Natural killer cell (primary cell): ENCODE measurements at regions not wholly inside any gene's neighbourhood (a gene's known extent, or its start where the extent isn't known, plus 50 kb on each side); places are given as distances from the start of the nearest gene placed in this dataset.

Experiments used
- ATAC-seq, 3 donors: fragments of 150-1000 bp in 2 of 3; fragments of 200-7000 bp in 1 of 3; cut with Tn5 transposase; 1 replicate in 1 of 3; 2 replicates in 2 of 3; pipeline ENCODE4 v1.10.0; 2021; ENCODE audit warnings: mild to moderate bottlenecking in 2 of 3, moderate library complexity in 2 of 3
- DNase-seq, 2 donors: peaks; one replicate each; pipeline versions ENCODE4 v3.0.0 to v3.0.0-alpha.2; 2013 to 2021; ENCODE audit warnings: mixed read lengths in 1 of 2
- H3K27ac ChIP-seq: one replicate; pipeline ENCODE4 v1.5.1; 2013; ENCODE audit warnings: mild to moderate bottlenecking, low read length
- H3K27me3 ChIP-seq: one replicate; pipeline ENCODE4 v1.6.1; 2013; ENCODE audit warnings: low read length; ENCODE audit not compliant: control insufficient read depth, insufficient read depth
- H3K36me3 ChIP-seq: one replicate; pipeline ENCODE4 v1.6.1; 2013; ENCODE audit warnings: low read length; ENCODE audit not compliant: control insufficient read depth, insufficient read depth
- H3K4me1 ChIP-seq: one replicate; pipeline ENCODE4 v1.6.1; 2013; ENCODE audit warnings: low read length; ENCODE audit not compliant: control insufficient read depth, insufficient read depth
- H3K4me3 ChIP-seq: one replicate; pipeline ENCODE4 v1.5.1; 2013; ENCODE audit warnings: low read length
- H3K9me3 ChIP-seq: one replicate; pipeline ENCODE4 v1.6.1; 2013; ENCODE audit warnings: low read length; ENCODE audit not compliant: control insufficient read depth, insufficient read depth
- H3K27ac Mint-ChIP-seq, 2 donors: one replicate each; pipeline ENCODE4 v1.8.0; 2022; ENCODE audit warnings: mild to moderate bottlenecking in 2 of 2, mixed read lengths in 2 of 2, moderate library complexity in 1 of 2
- H3K27me3 Mint-ChIP-seq, 2 donors: one replicate each; pipeline ENCODE4 v1.8.0; 2022; ENCODE audit warnings: low read depth in 2 of 2, mixed read lengths in 2 of 2
- H3K36me3 Mint-ChIP-seq: one replicate; pipeline ENCODE4 v1.8.0; 2022; ENCODE audit warnings: mixed read lengths
- H3K4me1 Mint-ChIP-seq, 2 donors: one replicate each; pipeline ENCODE4 v1.8.0; 2022; ENCODE audit warnings: mixed read lengths in 2 of 2
- H3K4me3 Mint-ChIP-seq: one replicate; pipeline ENCODE4 v1.8.0; 2022; ENCODE audit warnings: mild to moderate bottlenecking, moderate library complexity, mixed read lengths
- H3K9me3 Mint-ChIP-seq, 2 donors: one replicate each; pipeline ENCODE4 v1.8.0; 2022; ENCODE audit warnings: mixed read lengths in 2 of 2
- WGBS: methylation state at CpG from one replicate; pipeline ENCODE4 v1.1.7; 2013; ENCODE audit warnings: missing lambda C conversion rate; ENCODE audit not compliant: insufficient coverage; 5-methylcytosine and 5-hydroxymethylcytosine counted together
- intact Hi-C: fragments of 100-400 bp; cut with micrococcal nuclease; formaldehyde crosslinking; loops from one replicate; pipeline ENCODE4 v1.14.2; 2022
- TF ChIP-seq, protein P1 (sequence below): fragments of 200-600 bp; IDR thresholded peaks from one replicate; pipeline ENCODE4 v1.8.0; 2022; ENCODE audit warnings: antibody characterized with exemption

GRCh38 chr4:22301253-22301652 lies 214.6 kb downstream of the ADGRA3 start:
- ATAC-seq (no peak), DNase-seq (no peak)
- H3K36me3 Mint-ChIP-seq = no peaks in the 10 kb centered on the region
- no peaks in the 10 kb centered on the region for H3K4me1 Mint-ChIP-seq
- Histone ChIP-seq H3K4me1 (no peaks in the 10 kb centered on the region), H3K27me3 (no peaks in the 10 kb centered on the region), H3K36me3 (no peaks in the 10 kb centered on the region), H3K9me3 (peaks cover 9% of the 10 kb centered on the region), H3K27ac (no peak overlapping the region), H3K4me3 (no peak overlapping the region)
- no peak overlapping the region for H3K4me3 Mint-ChIP-seq
- 64% methylated on average over 2 of the region's 2 CpGs for WGBS
- peaks cover 6 to 20% of the 10 kb centered on the region in 2 donors for H3K9me3 Mint-ChIP-seq
- H3K27ac Mint-ChIP-seq = no peak overlapping the region
- intact Hi-C loops = no loop called here
- no peaks in the 10 kb centered on the region for H3K27me3 Mint-ChIP-seq
- TF ChIP-seq, protein P1, sequence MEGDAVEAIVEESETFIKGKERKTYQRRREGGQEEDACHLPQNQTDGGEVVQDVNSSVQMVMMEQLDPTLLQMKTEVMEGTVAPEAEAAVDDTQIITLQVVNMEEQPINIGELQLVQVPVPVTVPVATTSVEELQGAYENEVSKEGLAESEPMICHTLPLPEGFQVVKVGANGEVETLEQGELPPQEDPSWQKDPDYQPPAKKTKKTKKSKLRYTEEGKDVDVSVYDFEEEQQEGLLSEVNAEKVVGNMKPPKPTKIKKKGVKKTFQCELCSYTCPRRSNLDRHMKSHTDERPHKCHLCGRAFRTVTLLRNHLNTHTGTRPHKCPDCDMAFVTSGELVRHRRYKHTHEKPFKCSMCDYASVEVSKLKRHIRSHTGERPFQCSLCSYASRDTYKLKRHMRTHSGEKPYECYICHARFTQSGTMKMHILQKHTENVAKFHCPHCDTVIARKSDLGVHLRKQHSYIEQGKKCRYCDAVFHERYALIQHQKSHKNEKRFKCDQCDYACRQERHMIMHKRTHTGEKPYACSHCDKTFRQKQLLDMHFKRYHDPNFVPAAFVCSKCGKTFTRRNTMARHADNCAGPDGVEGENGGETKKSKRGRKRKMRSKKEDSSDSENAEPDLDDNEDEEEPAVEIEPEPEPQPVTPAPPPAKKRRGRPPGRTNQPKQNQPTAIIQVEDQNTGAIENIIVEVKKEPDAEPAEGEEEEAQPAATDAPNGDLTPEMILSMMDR = no peak

DNA sequence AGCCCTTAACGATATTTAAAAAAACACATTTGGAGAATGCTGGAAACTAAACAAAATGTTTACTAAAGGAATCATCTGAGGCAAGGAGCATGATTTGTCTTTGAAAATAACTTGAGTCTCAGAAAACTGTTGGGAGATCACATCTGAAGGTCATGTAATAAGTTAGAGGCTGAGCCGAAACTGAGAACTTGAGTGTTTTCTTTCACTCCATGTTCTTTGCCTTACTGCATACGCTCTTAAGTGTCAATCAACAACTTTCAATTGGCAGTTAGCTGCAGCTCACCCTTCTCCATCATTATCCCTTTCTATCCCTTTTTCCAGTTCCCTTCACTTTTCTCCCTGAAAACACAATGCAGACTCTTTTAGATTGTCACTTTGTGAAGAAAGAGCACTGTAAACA lies 216.2 kb downstream of the ADGRA3 start:
- Histone ChIP-seq H3K36me3 (no peaks in the 10 kb centered on the region), H3K9me3 (peaks cover 7% of the 10 kb centered on the region), H3K27me3 (no peaks in the 10 kb centered on the region), H3K4me3 (no peak overlapping the region), H3K4me1 (no peaks in the 10 kb centered on the region), H3K27ac (no peak overlapping the region)
- WGBS = 94% methylated on average over 3 of the region's 3 CpGs
- TF ChIP-seq, protein P1 = no peak
- no peak overlapping the region for H3K27ac Mint-ChIP-seq
- peaks cover 2 to 17% of the 10 kb centered on the region in 2 donors for H3K9me3 Mint-ChIP-seq
- H3K27me3 Mint-ChIP-seq = no peaks in the 10 kb centered on the region
- H3K36me3 Mint-ChIP-seq = no peaks in the 10 kb centered on the region
- ATAC-seq (no peak), DNase-seq (no peak)
- intact Hi-C loops = no loop called here
- H3K4me1 Mint-ChIP-seq = no peaks in the 10 kb centered on the region
- H3K4me3 Mint-ChIP-seq = no peak overlapping the region

DNA sequence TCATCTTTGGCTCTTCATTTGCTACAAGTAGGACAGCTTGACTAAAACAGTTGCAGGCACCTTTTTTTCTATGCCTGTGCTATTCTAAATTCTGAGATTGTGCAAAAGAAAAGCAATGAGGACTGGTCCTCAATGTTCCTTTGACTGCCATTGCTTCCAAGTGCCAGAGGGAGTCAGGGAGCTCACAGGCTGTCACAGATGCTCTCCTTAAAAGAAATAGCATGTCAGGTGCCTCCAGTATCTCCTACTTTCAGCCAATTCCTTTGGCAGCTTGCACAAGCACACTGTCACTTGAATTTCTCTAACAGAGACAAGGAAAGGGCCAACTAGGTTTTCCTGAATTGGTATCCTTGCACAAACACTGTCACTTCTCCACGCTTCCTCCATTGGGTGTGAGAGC lies 228.2 kb downstream of the ADGRA3 start:
- Mint-ChIP-seq H3K9me3 (peaks cover 4 to 5% of the 10 kb centered on the region in 2 donors), H3K4me3 (no peak overlapping the region), H3K27ac (no peak overlapping the region), H3K36me3 (no peaks in the 10 kb centered on the region), H3K27me3 (no peaks in the 10 kb centered on the region), H3K4me1 (no peaks in the 10 kb centered on the region)
- Histone ChIP-seq H3K27ac (no peak overlapping the region), H3K4me3 (no peak overlapping the region), H3K36me3 (no peaks in the 10 kb centered on the region), H3K27me3 (no peaks in the 10 kb centered on the region), H3K9me3 (peaks cover 8% of the 10 kb centered on the region), H3K4me1 (no peaks in the 10 kb centered on the region)
- ATAC-seq = no peak
- DNase-seq = no peak
- WGBS = 100% methylated on average over 1 of the region's 1 CpG
- TF ChIP-seq, protein P1 = no peak
- intact Hi-C loops = no loop called here

GRCh38 chr4:22268350-22269025 lies 247.4 kb downstream of the ADGRA3 start:
- Mint-ChIP-seq H3K36me3 (peaks cover 7% of the 10 kb centered on the region), H3K4me3 (no peak overlapping the region)

More at GRCh38 chr4:22268350-22269025, 247.4 kb downstream of the ADGRA3 start:
- Histone ChIP-seq H3K9me3 (peaks cover 6% of the 10 kb centered on the region), H3K27ac (no peak overlapping the region), H3K4me1 (no peaks in the 10 kb centered on the region), H3K27me3 (no peaks in the 10 kb centered on the region), H3K4me3 (no peak overlapping the region), H3K36me3 (no peaks in the 10 kb centered on the region)
- TF ChIP-seq, protein P1 = no peak
- intact Hi-C loops = no loop called here
- no peaks in the 10 kb centered on the region for H3K4me1 Mint-ChIP-seq
- ATAC-seq (no peak), DNase-seq (no peak)
- H3K27me3 Mint-ChIP-seq = no peaks in the 10 kb centered on the region
- peaks cover 8 to 11% of the 10 kb centered on the region in 2 donors for H3K9me3 Mint-ChIP-seq
- 87% methylated on average over 9 of the region's 10 CpGs for WGBS
- H3K27ac Mint-ChIP-seq = no peak overlapping the region
